Breast epithelium (tissue), 3 donors: ENCODE measurements at regions not wholly inside any gene's neighbourhood (a gene's known extent, or its start where the extent isn't known, plus 50 kb on each side); places are given as distances from the start of the nearest gene placed in this dataset.

Source experiments
- POLR2A ChIP-seq: fragments of 450-650 bp; IDR thresholded peaks from one replicate; pipeline ENCODE4 v1.6.1; 2016; ENCODE audit warnings: antibody characterized with exemption, mild to moderate bottlenecking, moderate library complexity
- TF ChIP-seq, protein P1 (sequence below), 3 donors: fragments of 450-650 bp; IDR thresholded peaks; one replicate each; pipeline ENCODE4 v1.5.1; 2016 to 2017; ENCODE audit warnings: antibody characterized with exemption in 3 of 3, mild to moderate bottlenecking in 3 of 3, moderate library complexity in 3 of 3

DNA sequence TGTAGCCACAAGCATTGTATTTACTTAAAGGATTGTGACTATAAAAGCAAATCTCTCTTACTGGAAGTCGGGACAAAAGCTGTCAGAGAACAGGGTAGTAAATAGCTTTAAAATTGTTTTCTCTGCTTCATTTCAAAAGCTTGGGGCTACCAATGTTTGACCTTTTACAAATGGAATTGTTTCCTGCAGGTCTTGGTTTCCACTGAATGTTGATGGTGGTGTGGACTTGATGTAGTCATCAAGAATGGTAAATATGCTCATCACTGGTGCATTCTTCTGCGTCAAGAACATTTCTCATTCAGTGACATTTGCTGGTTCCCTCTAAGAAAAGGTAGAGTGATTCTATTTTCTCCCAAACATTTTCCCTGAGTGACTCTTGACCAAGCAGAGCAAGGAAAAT is 435.4 kb upstream of the KHDRBS2 start:
- TF ChIP-seq POLR2A, result no peak
- TF ChIP-seq, protein P1, sequence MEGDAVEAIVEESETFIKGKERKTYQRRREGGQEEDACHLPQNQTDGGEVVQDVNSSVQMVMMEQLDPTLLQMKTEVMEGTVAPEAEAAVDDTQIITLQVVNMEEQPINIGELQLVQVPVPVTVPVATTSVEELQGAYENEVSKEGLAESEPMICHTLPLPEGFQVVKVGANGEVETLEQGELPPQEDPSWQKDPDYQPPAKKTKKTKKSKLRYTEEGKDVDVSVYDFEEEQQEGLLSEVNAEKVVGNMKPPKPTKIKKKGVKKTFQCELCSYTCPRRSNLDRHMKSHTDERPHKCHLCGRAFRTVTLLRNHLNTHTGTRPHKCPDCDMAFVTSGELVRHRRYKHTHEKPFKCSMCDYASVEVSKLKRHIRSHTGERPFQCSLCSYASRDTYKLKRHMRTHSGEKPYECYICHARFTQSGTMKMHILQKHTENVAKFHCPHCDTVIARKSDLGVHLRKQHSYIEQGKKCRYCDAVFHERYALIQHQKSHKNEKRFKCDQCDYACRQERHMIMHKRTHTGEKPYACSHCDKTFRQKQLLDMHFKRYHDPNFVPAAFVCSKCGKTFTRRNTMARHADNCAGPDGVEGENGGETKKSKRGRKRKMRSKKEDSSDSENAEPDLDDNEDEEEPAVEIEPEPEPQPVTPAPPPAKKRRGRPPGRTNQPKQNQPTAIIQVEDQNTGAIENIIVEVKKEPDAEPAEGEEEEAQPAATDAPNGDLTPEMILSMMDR (IDR thresholded peaks at IDR 0.05), result no peak
